Astrocyte (in vitro differentiated cells and primary cell): ENCODE measurements at regions not wholly inside any gene's neighbourhood (a gene's known extent, or its start where the extent isn't known, plus 50 kb on each side); places are given as distances from the start of the nearest gene placed in this dataset.
"Not testable (repeated sequence)": the region's sequence is repeated elsewhere in the genome, so short reads cannot be mapped to it uniquely, and the experiment has no call there.

Experiments used
- DNase-seq: peaks from one replicate; pipeline ENCODE4 v3.0.0-alpha.2; 2010; ENCODE audit warnings: low read depth
- FAIRE-seq: peaks from 2 replicates; lab custom pipeline; 2011; peaks lifted over from hg19 to GRCh38; lab: Jason Lieb, UNC
- H2AFZ ChIP-seq: 2 replicates; pipeline ENCODE4 v1.6.0; 2012; ENCODE audit warnings: low read depth, low read length, inconsistent platforms
- H3K27ac ChIP-seq: 2 replicates; pipeline ENCODE4 v1.5.1; 2011; ENCODE audit warnings: low read depth, low read length, inconsistent platforms
- H3K27me3 ChIP-seq: 2 replicates; pipeline ENCODE4 v1.6.0; 2011; ENCODE audit warnings: low read length, inconsistent platforms; ENCODE audit not compliant: insufficient read depth
- H3K36me3 ChIP-seq: 2 replicates; pipeline ENCODE4 v1.5.1; 2011; ENCODE audit warnings: low read length, inconsistent platforms; ENCODE audit not compliant: insufficient read depth
- H3K4me1 ChIP-seq: 2 replicates; pipeline ENCODE4 v1.5.1; 2011; ENCODE audit warnings: low read length, inconsistent platforms; ENCODE audit not compliant: insufficient read depth
- H3K4me2 ChIP-seq: 2 replicates; pipeline ENCODE4 v1.6.0; 2012; ENCODE audit warnings: low read length, inconsistent platforms
- H3K4me3 ChIP-seq: 2 replicates; pipeline ENCODE4 v1.5.1; 2011; ENCODE audit warnings: low read depth, mild to moderate bottlenecking, low read length, inconsistent platforms; ENCODE audit not compliant: insufficient read depth
- H3K79me2 ChIP-seq: 2 replicates; pipeline ENCODE4 v1.6.0; 2012; ENCODE audit warnings: mild to moderate bottlenecking, low read length, inconsistent platforms; ENCODE audit not compliant: insufficient read depth
- H3K9ac ChIP-seq: 2 replicates; pipeline ENCODE4 v1.6.0; 2012; ENCODE audit warnings: mild to moderate bottlenecking, low read length, inconsistent platforms
- H3K9me3 ChIP-seq: 2 replicates; pipeline ENCODE4 v1.5.1; 2012; ENCODE audit warnings: low read depth, mild to moderate bottlenecking, low read length, inconsistent platforms; ENCODE audit not compliant: insufficient read depth
- H4K20me1 ChIP-seq: 2 replicates; pipeline ENCODE4 v1.6.0; 2012; ENCODE audit warnings: low read length, inconsistent platforms; ENCODE audit not compliant: insufficient read depth
- H3K27ac Mint-ChIP-seq: one replicate; pipeline ENCODE4 v1.8.0; 2021; ENCODE audit warnings: mild to moderate bottlenecking, mixed read lengths; ENCODE audit not compliant: unreplicated experiment
- H3K27me3 Mint-ChIP-seq: one replicate; pipeline ENCODE4 v1.8.0; 2021; ENCODE audit warnings: low read depth, mixed read lengths; ENCODE audit not compliant: unreplicated experiment
- H3K36me3 Mint-ChIP-seq: one replicate; pipeline ENCODE4 v1.8.0; 2021; ENCODE audit warnings: low read depth, mixed read lengths; ENCODE audit not compliant: unreplicated experiment
- H3K4me1 Mint-ChIP-seq: one replicate; pipeline ENCODE4 v1.8.0; 2021; ENCODE audit warnings: low read depth, mixed read lengths; ENCODE audit not compliant: unreplicated experiment
- H3K4me3 Mint-ChIP-seq: one replicate; pipeline ENCODE4 v1.8.0; 2021; ENCODE audit warnings: mild to moderate bottlenecking, moderate library complexity, mixed read lengths; ENCODE audit not compliant: unreplicated experiment
- H3K9me3 Mint-ChIP-seq: one replicate; pipeline ENCODE4 v1.8.0; 2021; ENCODE audit warnings: mild to moderate bottlenecking, mixed read lengths; ENCODE audit not compliant: unreplicated experiment
- CTCF ChIP-seq: IDR thresholded peaks from 2 replicates; pipeline ENCODE4 v1.5.1; 2011; ENCODE audit warnings: low read depth, mild to moderate bottlenecking, inconsistent platforms, low read length, moderate library complexity; ENCODE audit not compliant: insufficient read depth
- EZH2 ChIP-seq: IDR thresholded peaks from 2 replicates; pipeline ENCODE4 v1.6.1; 2012; ENCODE audit warnings: mild to moderate bottlenecking, low read length, inconsistent platforms; ENCODE audit not compliant: insufficient read depth

DNA sequence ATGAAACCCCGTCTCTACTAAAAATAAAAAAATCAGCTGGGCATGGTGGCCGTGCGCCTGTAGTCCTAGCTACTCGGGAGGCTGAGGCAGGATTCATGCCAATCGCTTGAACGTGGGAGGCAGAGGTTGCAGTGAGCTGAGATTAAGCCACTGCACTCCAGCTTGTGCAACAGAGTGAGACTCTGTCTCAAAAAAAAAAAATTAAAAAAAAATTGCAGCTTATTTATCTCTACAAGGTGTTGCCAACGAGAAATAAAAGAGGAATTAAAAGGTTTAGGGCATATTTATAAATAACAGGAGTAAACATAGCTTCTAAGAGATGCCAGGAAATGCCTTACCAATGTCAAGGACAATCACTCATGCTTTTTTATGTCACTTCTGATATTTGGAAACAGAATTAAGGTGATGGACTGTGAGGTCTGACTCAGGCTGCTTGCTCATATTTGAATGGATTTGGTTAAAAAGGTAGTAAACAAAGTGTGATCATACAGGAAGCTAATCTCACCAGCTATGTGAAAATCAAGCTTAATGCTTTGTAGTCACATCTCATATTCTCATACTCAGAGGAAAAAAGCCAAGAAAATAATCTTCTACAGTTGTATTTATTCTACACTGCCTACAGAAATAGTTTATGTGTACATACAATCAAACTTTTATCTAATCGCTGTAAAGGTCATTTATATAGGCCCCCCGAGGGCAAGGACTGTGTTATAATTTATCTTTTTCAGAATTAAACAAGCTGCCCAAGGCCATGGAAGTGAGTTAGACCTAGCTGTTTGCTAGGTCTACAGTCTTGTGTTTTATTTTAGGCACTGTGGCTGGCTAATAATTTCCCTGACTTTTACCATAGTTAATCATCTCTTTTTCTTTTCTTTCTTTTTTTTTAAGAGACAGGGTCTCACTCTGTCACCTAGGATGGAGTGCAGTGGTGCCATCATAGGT, 61.1 kb upstream of the RBMX start:
- Histone ChIP-seq H3K4me2 (no peak overlapping the region), H4K20me1 (no peaks in the 10 kb centered on the region), H3K36me3 (no peaks in the 10 kb centered on the region), H3K27ac (no peak overlapping the region), H3K4me3 (no peak overlapping the region), H2AFZ (no peak overlapping the region), H3K27me3 (no peaks in the 10 kb centered on the region), H3K4me1 (no peaks in the 10 kb centered on the region), H3K79me2 (no peaks in the 10 kb centered on the region), H3K9me3 (no peaks in the 10 kb centered on the region), H3K9ac (no peak overlapping the region)
- Mint-ChIP-seq H3K9me3 (peaks cover 2% of the 10 kb centered on the region), H3K4me1 (no peaks in the 10 kb centered on the region), H3K27ac (no peak overlapping the region), H3K4me3 (no peak overlapping the region), H3K36me3 (no peaks in the 10 kb centered on the region), H3K27me3 (no peaks in the 10 kb centered on the region)
- DNase-seq (no peak), FAIRE-seq (peak; percentile 17)
- TF ChIP-seq CTCF (no peak), EZH2 (no peak)

DNA sequence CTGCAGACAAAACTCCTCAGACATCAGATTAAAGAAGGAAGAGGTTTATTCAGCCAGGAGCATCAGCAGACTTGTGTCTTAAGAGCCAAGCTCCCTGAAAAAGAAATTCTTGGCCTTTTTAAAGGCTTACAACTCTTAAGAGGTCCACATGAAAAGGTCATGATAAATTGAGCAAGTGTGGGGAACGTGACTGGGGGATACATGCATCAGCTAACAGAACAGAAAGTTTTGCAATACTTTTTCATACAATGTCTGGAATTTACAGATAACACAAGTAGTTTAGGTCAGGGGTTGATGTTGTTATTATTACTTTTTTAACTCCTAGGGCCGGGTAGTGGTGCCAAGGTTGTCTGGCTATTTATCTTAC, 55.6 kb upstream of the RBMX start:
- Mint-ChIP-seq H3K4me3 (no peak overlapping the region), H3K27me3 (no peaks in the 10 kb centered on the region), H3K9me3 (no peaks in the 10 kb centered on the region), H3K4me1 (no peaks in the 10 kb centered on the region), H3K27ac (no peak overlapping the region), H3K36me3 (no peaks in the 10 kb centered on the region)
- H3K4me1 ChIP-seq: no peaks in the 10 kb centered on the region
- DNase-seq: no peak
- no peaks in the 10 kb centered on the region for H4K20me1 ChIP-seq
- no peak for FAIRE-seq
- no peak overlapping the region for H3K4me2 ChIP-seq
- no peaks in the 10 kb centered on the region for H3K79me2 ChIP-seq
- no peaks in the 10 kb centered on the region for H3K9me3 ChIP-seq
- no peaks in the 10 kb centered on the region for H3K27me3 ChIP-seq
- H3K36me3 ChIP-seq: no peaks in the 10 kb centered on the region
- no peak overlapping the region for H3K9ac ChIP-seq
- H3K27ac ChIP-seq: no peak overlapping the region
- no peak overlapping the region for H3K4me3 ChIP-seq
- no peak overlapping the region for H2AFZ ChIP-seq
- TF ChIP-seq EZH2 (no peak), CTCF (no peak)

- not testable (repeated sequence) for H3K4me1 ChIP-seq, H3K36me3 ChIP-seq, H4K20me1 ChIP-seq, H3K27ac Mint-ChIP-seq, H3K9me3 Mint-ChIP-seq, H3K79me2 ChIP-seq, DNase-seq, H3K4me2 ChIP-seq, H3K36me3 Mint-ChIP-seq, H3K27me3 Mint-ChIP-seq, H3K27ac ChIP-seq, H3K9ac ChIP-seq, H3K4me3 ChIP-seq, H2AFZ ChIP-seq, H3K4me1 Mint-ChIP-seq, H3K9me3 ChIP-seq, H3K27me3 ChIP-seq, H3K4me3 Mint-ChIP-seq
- FAIRE-seq: peak; percentile 26
Observed at GRCh38 chrX:136935533-136936182, 55.1 kb upstream of the RBMX start.

- H3K27ac ChIP-seq, DNase-seq, H3K27ac Mint-ChIP-seq, H3K27me3 Mint-ChIP-seq, H3K9ac ChIP-seq, H3K4me3 ChIP-seq, H3K36me3 ChIP-seq, H3K9me3 Mint-ChIP-seq, H4K20me1 ChIP-seq, H3K4me1 Mint-ChIP-seq, H3K27me3 ChIP-seq, H3K79me2 ChIP-seq, H3K4me1 ChIP-seq, FAIRE-seq, H3K9me3 ChIP-seq, H3K4me3 Mint-ChIP-seq, H3K36me3 Mint-ChIP-seq, H2AFZ ChIP-seq, H3K4me2 ChIP-seq: not testable (repeated sequence)
Observed at GRCh38 chrX:136934652-136935051, 54.1 kb upstream of the RBMX start.
